ENCODE measurements at regions not wholly inside any gene's neighbourhood (a gene's known extent, or its start where the extent isn't known, plus 50 kb on each side); places are given as distances from the start of the nearest gene placed in this dataset.
A peak's percentile ranks its signal among the peaks of the same experiment; 100 is the strongest.

- Histone ChIP-seq H3K27ac (no peak overlapping the region), H3K9me3 (peaks cover 0 to 7% (median 0%) of the 10 kb centered on the region in 3 donors), H3K36me3 (no peaks in the 10 kb centered on the region), H3K4me1 (peaks cover 0 to 22% (median 13%) of the 10 kb centered on the region in 4 donors), H3K4me3 (no peak overlapping the region), H3K27me3 (no peaks in the 10 kb centered on the region)
- intact Hi-C loops (cut with DNase I; ENCODE audit: low total_unique reads): no loop called here
- DNase-seq: no peak
- TF ChIP-seq CTCF (IDR thresholded peaks at IDR 0.05): no peak
Observed at GRCh38 chr12:116402163-116402939, 124.9 kb upstream of the MED13L start.

- no peaks in the 10 kb centered on the region for H3K27me3 ChIP-seq
- DNase-seq: no peak
- H3K9me3 ChIP-seq: no peaks in the 10 kb centered on the region
- H3K27ac ChIP-seq: no peak overlapping the region
- intact Hi-C loops (cut with DNase I; ENCODE audit: low total_unique reads): no loop called here
- no peak overlapping the region for H3K4me3 ChIP-seq
- no peaks in the 10 kb centered on the region for H3K36me3 ChIP-seq
- TF ChIP-seq CTCF (IDR thresholded peaks at IDR 0.05): no peak
- peaks cover 0 to 34% (median 17%) of the 10 kb centered on the region in 4 donors for H3K4me1 ChIP-seq
Observed at GRCh38 chr12:116403546-116403945, 126.1 kb upstream of the MED13L start.

GRCh38 chr12:116404247-116404646, 126.8 kb upstream of the MED13L start:
- Histone ChIP-seq H3K4me1 (peaks cover 0 to 41% (median 19%) of the 10 kb centered on the region in 4 donors), H3K9me3 (no peaks in the 10 kb centered on the region), H3K4me3 (no peak overlapping the region), H3K27me3 (no peaks in the 10 kb centered on the region), H3K27ac (no peak overlapping the region), H3K36me3 (no peaks in the 10 kb centered on the region)
- TF ChIP-seq CTCF (IDR thresholded peaks at IDR 0.05): no peak
- DNase-seq: no peak
- intact Hi-C loops (cut with DNase I; ENCODE audit: low total_unique reads): loop anchor here (1.0 kb wide), 1 partner anchor 20 kb away; no protein-coding TSS in a partner anchor

GRCh38 chr12:116404913-116405611, 127.6 kb upstream of the MED13L start:
- H3K27ac ChIP-seq: peak overlapping the region; percentile 14 to 46

GRCh38 chr12:116406529-116406928, 129.0 kb upstream of the MED13L start:
- Histone ChIP-seq H3K4me1 (peaks cover 0 to 63% (median 36%) of the 10 kb centered on the region in 4 donors), H3K36me3 (no peaks in the 10 kb centered on the region), H3K27me3 (no peaks in the 10 kb centered on the region), H3K4me3 (no peak overlapping the region), H3K9me3 (no peaks in the 10 kb centered on the region), H3K27ac (peak overlapping the region; percentile 14 to 46)
- peak in 1 of 2 experiments; percentile 33 for TF ChIP-seq CTCF (IDR thresholded peaks at IDR 0.05)
- DNase-seq: peak; percentile 98 to 99
- intact Hi-C loops (cut with DNase I; ENCODE audit: low total_unique reads): no loop called here

More at GRCh38 chr12:116404913-116405611, 127.6 kb upstream of the MED13L start:
- peaks cover 0 to 49% (median 26%) of the 10 kb centered on the region in 4 donors for H3K4me1 ChIP-seq
- DNase-seq: no peak
- H3K9me3 ChIP-seq: no peaks in the 10 kb centered on the region
- intact Hi-C loops (cut with DNase I; ENCODE audit: low total_unique reads): loop anchor here (1.0 kb wide), 1 partner anchor 21 kb away; no protein-coding TSS in a partner anchor
- no peak overlapping the region for H3K4me3 ChIP-seq
- no peaks in the 10 kb centered on the region for H3K36me3 ChIP-seq
- no peaks in the 10 kb centered on the region for H3K27me3 ChIP-seq
- TF ChIP-seq CTCF (IDR thresholded peaks at IDR 0.05): no peak
